ENCODE measurements at regions not wholly inside any gene's neighbourhood (a gene's known extent, or its start where the extent isn't known, plus 50 kb on each side); places are given as distances from the start of the nearest gene placed in this dataset.
A peak's percentile ranks its signal among the peaks of the same experiment; 100 is the strongest.
"Not testable (repeated sequence)": the region's sequence is repeated elsewhere in the genome, so short reads cannot be mapped to it uniquely, and the experiment has no call there.

- no peak for DNase-seq
Observed at GRCh38 chr11:16542353-16542752, 186.0 kb upstream of the SOX6 start.

- DNase-seq = no peak
Observed at GRCh38 chr11:16536513-16536912, 180.2 kb upstream of the SOX6 start.

- no peak for DNase-seq
Observed at GRCh38 chr11:16528639-16529038, 172.3 kb upstream of the SOX6 start.

- no peak for DNase-seq
Observed at GRCh38 chr11:16527525-16528246, 171.3 kb upstream of the SOX6 start.

- no peak for DNase-seq
Observed at GRCh38 chr11:16526947-16527346, 170.6 kb upstream of the SOX6 start.

- DNase-seq = not testable (repeated sequence)
Observed at GRCh38 chr11:16520713-16521112, 164.4 kb upstream of the SOX6 start.

- no peak for DNase-seq
Observed at GRCh38 chr11:16512899-16513241, 156.5 kb upstream of the SOX6 start.

GRCh38 chr11:16512198-16512898, 156.0 kb upstream of the SOX6 start:
- DNase-seq = no peak

GRCh38 chr11:16511116-16512114, 155.1 kb upstream of the SOX6 start:
- DNase-seq = peak in 2 of 56 donors; percentile 0 to 3

- DNase-seq = no peak
Observed at GRCh38 chr11:16505481-16505880, 149.1 kb upstream of the SOX6 start.

- not testable (repeated sequence) for DNase-seq
Observed at GRCh38 chr11:16503891-16504290, 147.5 kb upstream of the SOX6 start.

- DNase-seq = no peak
Observed at GRCh38 chr11:16494918-16495691, 138.8 kb upstream of the SOX6 start.

- DNase-seq = no peak
Observed at GRCh38 chr11:16484434-16484833, 128.1 kb upstream of the SOX6 start.

GRCh38 chr11:16474659-16475058, 118.3 kb upstream of the SOX6 start:
- no peak for DNase-seq

- no peak for DNase-seq
Observed at GRCh38 chr11:16469968-16470367, 113.6 kb upstream of the SOX6 start.

- no peak for DNase-seq
Observed at GRCh38 chr11:16468735-16469453, 112.5 kb upstream of the SOX6 start.

GRCh38 chr11:16460508-16460907, 104.2 kb upstream of the SOX6 start:
- DNase-seq = no peak

- DNase-seq = no peak
Observed at GRCh38 chr11:16456366-16456765, 100.0 kb upstream of the SOX6 start.

GRCh38 chr11:16454289-16454863, 98.0 kb upstream of the SOX6 start:
- DNase-seq = no peak

GRCh38 chr11:16448123-16448717, 91.9 kb upstream of the SOX6 start:
- DNase-seq = no peak

Measured in nucleus accumbens (tissue), 56 donors.